ENCODE measurements at regions not wholly inside any gene's neighbourhood (a gene's known extent, or its start where the extent isn't known, plus 50 kb on each side); places are given as distances from the start of the nearest gene placed in this dataset.

DNA sequence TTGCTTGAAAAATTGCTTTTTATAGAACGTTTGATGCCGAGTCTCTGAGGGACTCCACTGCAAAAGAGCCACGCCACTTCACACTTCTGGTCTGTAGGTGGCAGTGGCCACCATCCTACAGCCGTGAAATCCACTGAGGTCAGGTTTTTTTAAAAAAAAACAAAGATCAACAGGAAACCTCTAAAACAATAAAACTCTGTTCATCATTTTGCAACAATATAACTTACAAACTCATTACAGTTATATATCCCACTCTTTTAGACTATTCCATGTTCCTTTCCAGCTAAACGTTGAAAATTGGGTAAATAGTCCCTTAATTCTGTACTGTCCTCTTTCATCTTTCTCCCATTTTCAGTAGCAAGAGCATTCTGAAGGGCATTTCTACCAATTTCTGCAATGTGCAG, 64.6 kb upstream of the FMN2 start:
- TF ChIP-seq, protein P1, sequence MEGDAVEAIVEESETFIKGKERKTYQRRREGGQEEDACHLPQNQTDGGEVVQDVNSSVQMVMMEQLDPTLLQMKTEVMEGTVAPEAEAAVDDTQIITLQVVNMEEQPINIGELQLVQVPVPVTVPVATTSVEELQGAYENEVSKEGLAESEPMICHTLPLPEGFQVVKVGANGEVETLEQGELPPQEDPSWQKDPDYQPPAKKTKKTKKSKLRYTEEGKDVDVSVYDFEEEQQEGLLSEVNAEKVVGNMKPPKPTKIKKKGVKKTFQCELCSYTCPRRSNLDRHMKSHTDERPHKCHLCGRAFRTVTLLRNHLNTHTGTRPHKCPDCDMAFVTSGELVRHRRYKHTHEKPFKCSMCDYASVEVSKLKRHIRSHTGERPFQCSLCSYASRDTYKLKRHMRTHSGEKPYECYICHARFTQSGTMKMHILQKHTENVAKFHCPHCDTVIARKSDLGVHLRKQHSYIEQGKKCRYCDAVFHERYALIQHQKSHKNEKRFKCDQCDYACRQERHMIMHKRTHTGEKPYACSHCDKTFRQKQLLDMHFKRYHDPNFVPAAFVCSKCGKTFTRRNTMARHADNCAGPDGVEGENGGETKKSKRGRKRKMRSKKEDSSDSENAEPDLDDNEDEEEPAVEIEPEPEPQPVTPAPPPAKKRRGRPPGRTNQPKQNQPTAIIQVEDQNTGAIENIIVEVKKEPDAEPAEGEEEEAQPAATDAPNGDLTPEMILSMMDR (IDR thresholded peaks at IDR 0.05; ENCODE audit: low read depth, low read length), result peak; percentile 92
- TF ChIP-seq EZH2phosphoT487 (IDR thresholded peaks at IDR 0.05; ENCODE audit: low read depth), result no peak
